Keratinocyte (primary cell): ENCODE measurements at regions not wholly inside any gene's neighbourhood (a gene's known extent, or its start where the extent isn't known, plus 50 kb on each side); places are given as distances from the start of the nearest gene placed in this dataset.

Source experiments
- DNase-seq: peaks from one replicate; pipeline ENCODE4 v3.0.0-alpha.2; 2011; ENCODE audit warnings: low read depth, missing footprints, low spot score
- FAIRE-seq: peaks from 2 replicates; lab custom pipeline; 2011; peaks lifted over from hg19 to GRCh38; lab: Jason Lieb, UNC
- H2AFZ ChIP-seq: 2 replicates; pipeline ENCODE4 v1.6.0; 2012; ENCODE audit warnings: low read length, control low read depth, inconsistent platforms; ENCODE audit not compliant: control insufficient read depth
- H3K27ac ChIP-seq: 2 replicates; pipeline ENCODE4 v1.5.1; 2011; ENCODE audit warnings: low read length; ENCODE audit not compliant: control insufficient read depth, insufficient read depth
- H3K27me3 ChIP-seq: 3 replicates; pipeline ENCODE4 v1.6.0; 2011; ENCODE audit warnings: low read length; ENCODE audit not compliant: control insufficient read depth, insufficient read depth; ENCODE audit errors: extremely low read depth
- H3K36me3 ChIP-seq, 2 experiments: 2 replicates in 1 of 2; 3 replicates in 1 of 2; pipeline ENCODE4 v1.5.1; 2011; ENCODE audit warnings: low read length in 2 of 2, mild to moderate bottlenecking in 1 of 2; ENCODE audit not compliant: control insufficient read depth in 2 of 2, insufficient read depth in 2 of 2; ENCODE audit errors: extremely low read depth in 1 of 2
- H3K4me1 ChIP-seq: 3 replicates; pipeline ENCODE4 v1.5.1; 2011; ENCODE audit warnings: low read length; ENCODE audit not compliant: control insufficient read depth, insufficient read depth; ENCODE audit errors: extremely low read depth
- H3K4me2 ChIP-seq: 3 replicates; pipeline ENCODE4 v1.6.0; 2011; ENCODE audit warnings: low read depth, low read length; ENCODE audit not compliant: control insufficient read depth, insufficient read depth; ENCODE audit errors: extremely low read depth
- H3K4me3 ChIP-seq, 3 experiments: fragments of 200-600 bp in 1 of 3; sonication (generic) in 1 of 3; 2 replicates in 2 of 3; 3 replicates in 1 of 3; pipeline ENCODE4 v1.5.1; 2011 to 2016; ENCODE audit warnings: low read length in 3 of 3, mild to moderate bottlenecking in 3 of 3, control low read depth in 2 of 3, inconsistent platforms in 1 of 3, low read depth in 1 of 3, mixed read lengths in 1 of 3, mixed run types in 1 of 3, moderate library complexity in 1 of 3; ENCODE audit not compliant: control insufficient read depth in 2 of 3, insufficient read depth in 2 of 3; ENCODE audit errors: extremely low read depth in 1 of 3
- H3K79me2 ChIP-seq: 2 replicates; pipeline ENCODE4 v1.6.0; 2012; ENCODE audit warnings: low read length; ENCODE audit not compliant: control insufficient read depth, insufficient read depth
- H3K9ac ChIP-seq: 3 replicates; pipeline ENCODE4 v1.6.0; 2011; ENCODE audit warnings: low read length; ENCODE audit not compliant: control insufficient read depth, insufficient read depth; ENCODE audit errors: extremely low read depth
- H3K9me1 ChIP-seq: 3 replicates; pipeline ENCODE4 v1.6.0; 2011; ENCODE audit warnings: low read length; ENCODE audit not compliant: control insufficient read depth, insufficient read depth; ENCODE audit errors: extremely low read depth
- H3K9me3 ChIP-seq: 2 replicates; pipeline ENCODE4 v1.5.1; 2012; ENCODE audit warnings: low read depth, low read length; ENCODE audit not compliant: control insufficient read depth
- H4K20me1 ChIP-seq: 3 replicates; pipeline ENCODE4 v1.6.0; 2011; ENCODE audit warnings: low read length; ENCODE audit not compliant: control insufficient read depth, insufficient read depth; ENCODE audit errors: extremely low read depth
- EZH2 ChIP-seq: IDR thresholded peaks from one replicate; pipeline ENCODE4 v1.6.1; 2012; ENCODE audit warnings: inconsistent platforms, mild to moderate bottlenecking, low read length, moderate library complexity
- dilution Hi-C: fragments of 300-500 bp; cut with MboI; formaldehyde crosslinking; loops from one replicate; pipeline ENCODE4 v1.7.0; 2020; ENCODE audit warnings: low sequenced_read_pairs; ENCODE audit not compliant: extremely low pct_ligation_motif_present
- TF ChIP-seq, protein P1 (sequence below), 3 experiments: IDR thresholded peaks in 1 of 3; conservative IDR thresholded peaks in 1 of 3; optimal IDR thresholded peaks in 1 of 3; 2 replicates in 2 of 3; 3 replicates in 1 of 3; pipeline versions ENCODE3 to v1.5.1; 2011; ENCODE audit warnings: low read length in 3 of 3, mild to moderate bottlenecking in 3 of 3, moderate library complexity in 2 of 3, control low read depth in 1 of 3, inconsistent platforms in 1 of 3; ENCODE audit not compliant: insufficient read depth in 2 of 3; ENCODE audit errors: extremely low read depth in 1 of 3

DNA sequence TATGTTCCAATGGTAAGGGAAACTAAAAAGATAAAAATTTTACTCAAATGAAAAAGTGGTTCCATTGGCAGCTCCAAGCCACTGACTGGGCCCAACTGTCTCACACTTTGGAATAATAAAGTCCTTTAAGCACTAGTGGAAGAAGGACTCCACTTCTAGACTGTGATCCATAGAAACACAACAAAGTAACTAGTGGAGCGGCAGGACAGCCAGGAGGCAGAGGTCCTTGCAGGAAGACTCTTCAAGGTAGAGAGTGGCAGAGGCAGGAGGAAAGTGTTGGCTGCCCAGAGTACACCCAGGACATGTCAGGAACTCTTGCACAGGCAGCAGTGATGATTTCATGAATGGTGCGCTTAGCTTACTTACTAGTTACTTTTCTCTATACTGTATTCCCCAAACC, 65.0 kb upstream of the CCN6 start:
- TF ChIP-seq, protein P1, sequence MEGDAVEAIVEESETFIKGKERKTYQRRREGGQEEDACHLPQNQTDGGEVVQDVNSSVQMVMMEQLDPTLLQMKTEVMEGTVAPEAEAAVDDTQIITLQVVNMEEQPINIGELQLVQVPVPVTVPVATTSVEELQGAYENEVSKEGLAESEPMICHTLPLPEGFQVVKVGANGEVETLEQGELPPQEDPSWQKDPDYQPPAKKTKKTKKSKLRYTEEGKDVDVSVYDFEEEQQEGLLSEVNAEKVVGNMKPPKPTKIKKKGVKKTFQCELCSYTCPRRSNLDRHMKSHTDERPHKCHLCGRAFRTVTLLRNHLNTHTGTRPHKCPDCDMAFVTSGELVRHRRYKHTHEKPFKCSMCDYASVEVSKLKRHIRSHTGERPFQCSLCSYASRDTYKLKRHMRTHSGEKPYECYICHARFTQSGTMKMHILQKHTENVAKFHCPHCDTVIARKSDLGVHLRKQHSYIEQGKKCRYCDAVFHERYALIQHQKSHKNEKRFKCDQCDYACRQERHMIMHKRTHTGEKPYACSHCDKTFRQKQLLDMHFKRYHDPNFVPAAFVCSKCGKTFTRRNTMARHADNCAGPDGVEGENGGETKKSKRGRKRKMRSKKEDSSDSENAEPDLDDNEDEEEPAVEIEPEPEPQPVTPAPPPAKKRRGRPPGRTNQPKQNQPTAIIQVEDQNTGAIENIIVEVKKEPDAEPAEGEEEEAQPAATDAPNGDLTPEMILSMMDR (optimal IDR thresholded peaks at IDR 0.05 in 1 of 3, IDR thresholded peaks at IDR 0.05 in 1 of 3, conservative IDR thresholded peaks at IDR 0.05 in 1 of 3; ENCODE audit: extremely low read depth in 1 of 3, insufficient read depth in 2 of 3, low read length in 3 of 3), result no peak

DNA sequence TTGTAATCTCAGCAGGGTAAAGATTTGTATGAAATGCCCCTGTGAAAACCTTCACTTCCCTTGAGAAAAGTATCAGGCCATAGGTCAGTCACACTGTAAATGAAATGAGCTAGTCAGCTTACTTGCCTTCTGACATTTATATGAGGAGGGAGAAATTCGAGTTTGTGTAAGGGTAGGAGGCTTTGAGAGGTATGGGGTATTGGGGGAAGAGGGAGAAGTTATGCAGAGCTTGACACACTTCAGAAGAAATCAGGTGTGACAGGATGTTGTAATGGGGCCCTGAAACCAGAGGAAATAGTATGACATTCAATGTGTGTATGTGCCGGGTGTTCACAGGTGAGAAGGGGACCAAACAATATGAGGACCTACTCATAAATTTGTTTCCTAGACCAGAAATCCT, 64.2 kb upstream of the CCN6 start:
- Histone ChIP-seq H3K4me3 (no peak overlapping the region), H2AFZ (no peak overlapping the region), H3K79me2 (no peaks in the 10 kb centered on the region), H3K27me3 (no peaks in the 10 kb centered on the region), H3K4me1 (peaks cover 46% of the 10 kb centered on the region), H3K9me3 (no peaks in the 10 kb centered on the region), H3K36me3 (no peaks in the 10 kb centered on the region), H4K20me1 (no peaks in the 10 kb centered on the region), H3K4me2 (no peak overlapping the region), H3K9me1 (no peaks in the 10 kb centered on the region), H3K27ac (no peak overlapping the region), H3K9ac (no peak overlapping the region)
- DNase-seq (no peak), FAIRE-seq (no peak)
- TF ChIP-seq, protein P1 (optimal IDR thresholded peaks at IDR 0.05 in 1 of 3, IDR thresholded peaks at IDR 0.05 in 1 of 3, conservative IDR thresholded peaks at IDR 0.05 in 1 of 3; ENCODE audit: extremely low read depth in 1 of 3, insufficient read depth in 2 of 3, low read length in 3 of 3), result no peak
- TF ChIP-seq EZH2, result no peak
- dilution Hi-C loops, result no loop called here

More for the DNA sequence above, 65.0 kb upstream of the CCN6 start:
- Histone ChIP-seq H3K79me2 (no peaks in the 10 kb centered on the region), H3K36me3 (no peaks in the 10 kb centered on the region), H3K27me3 (no peaks in the 10 kb centered on the region), H3K9ac (no peak overlapping the region), H4K20me1 (no peaks in the 10 kb centered on the region), H3K4me1 (peaks cover 48% of the 10 kb centered on the region), H3K4me3 (no peak overlapping the region), H3K9me1 (no peaks in the 10 kb centered on the region), H3K9me3 (no peaks in the 10 kb centered on the region), H2AFZ (no peak overlapping the region), H3K27ac (no peak overlapping the region), H3K4me2 (no peak overlapping the region)
- FAIRE-seq, result peak; percentile 20
- dilution Hi-C loops, result no loop called here
- no peak for DNase-seq
